Prostate gland (tissue), 2 donors: ENCODE measurements at regions not wholly inside any gene's neighbourhood (a gene's known extent, or its start where the extent isn't known, plus 50 kb on each side); places are given as distances from the start of the nearest gene placed in this dataset.

ENCODE experiments used
- DNase-seq: peaks from one replicate; pipeline ENCODE4 v3.0.0-alpha.2; 2019; ENCODE audit warnings: low spot score
- H3K27ac ChIP-seq, 2 donors: fragments of 200-600 bp; sonication (generic); 2 replicates each; pipeline ENCODE4 v1.5.1; 2017 to 2019
- H3K27me3 ChIP-seq: fragments of 200-600 bp; sonication (generic); replicated peaks from 2 replicates; pipeline ENCODE4 v1.5.1; 2019; ENCODE audit not compliant: insufficient read depth
- H3K36me3 ChIP-seq, 2 donors: fragments of 200-600 bp; sonication (generic); 1 replicate in 1 of 2; 2 replicates in 1 of 2; pipeline versions ENCODE4 v1.5.1 to v1.8.1; 2017 to 2019
- H3K4me1 ChIP-seq: fragments of 200-600 bp; sonication (generic); replicated peaks from 2 replicates; pipeline ENCODE4 v1.5.1; 2019
- H3K4me3 ChIP-seq, 2 donors: fragments of 200-600 bp; sonication (generic); 2 replicates each; pipeline ENCODE4 v1.5.1; 2017 to 2019
- H3K9me3 ChIP-seq: fragments of 200-600 bp; sonication (generic); 2 replicates; pipeline ENCODE4 v1.5.1; 2017
- CTCF ChIP-seq, 4 experiments: fragments of 200-600 bp in 2 of 4; fragments of 450-650 bp in 2 of 4; sonication (generic) in 2 of 4; IDR thresholded peaks; 1 replicate in 3 of 4; 2 replicates in 1 of 4; pipeline ENCODE4 v1.5.1; 2016 to 2019; ENCODE audit warnings: antibody characterized with exemption in 4 of 4, mild to moderate bottlenecking in 2 of 4, moderate library complexity in 2 of 4
- POLR2A ChIP-seq: fragments of 450-650 bp; IDR thresholded peaks from one replicate; pipeline ENCODE4 v1.6.1; 2016; ENCODE audit warnings: antibody characterized with exemption, mild to moderate bottlenecking
- POLR2AphosphoS5 ChIP-seq: sonication (generic); formaldehyde crosslinking; IDR thresholded peaks from one replicate; pipeline ENCODE4 v1.6.1; 2017; ENCODE audit warnings: antibody characterized with exemption
- WGBS: methylation state at CpG from one replicate; pipeline ENCODE4 v1.1.5; 2018; 5-methylcytosine and 5-hydroxymethylcytosine counted together
- intact Hi-C: fragments of 100-400 bp; cut with DNase I; formaldehyde crosslinking; loops from one replicate; pipeline ENCODE4 v1.14.2; 2022

DNA sequence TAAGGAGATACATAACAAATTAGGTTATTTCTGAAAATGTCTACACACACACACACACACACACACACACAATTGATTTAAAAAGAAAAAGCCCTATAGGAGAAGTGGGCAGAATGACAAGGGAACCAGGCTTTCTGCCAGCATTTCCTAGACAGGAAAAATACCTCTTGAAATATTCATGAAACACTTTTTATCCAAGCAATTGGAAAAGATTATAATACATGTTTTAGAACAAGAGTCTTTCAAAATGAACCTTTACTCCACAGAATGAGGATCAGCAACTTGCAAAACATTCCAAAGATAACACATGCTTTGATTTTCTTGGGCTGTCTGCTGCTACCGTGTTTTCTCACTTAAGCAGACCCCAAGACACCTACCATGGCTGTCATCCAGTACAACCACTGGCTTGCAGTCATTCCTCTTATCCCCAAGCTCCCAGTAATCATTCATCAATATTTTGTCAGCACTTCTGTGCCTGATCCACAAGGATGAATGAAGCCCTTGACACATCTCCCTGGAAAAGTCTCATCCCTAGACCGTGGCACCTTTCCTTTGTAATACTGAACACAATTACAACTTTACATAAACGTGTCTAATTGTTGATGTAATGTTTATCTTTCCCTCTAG, 717.1 kb upstream of the ZNF608 start:
- no peaks in the 10 kb centered on the region for H3K36me3 ChIP-seq
- no peak overlapping the region for H3K27ac ChIP-seq
- intact Hi-C loops: no loop called here
- H3K4me1 ChIP-seq: no peaks in the 10 kb centered on the region
- DNase-seq: no peak
- no peaks in the 10 kb centered on the region for H3K9me3 ChIP-seq
- no peak overlapping the region for H3K4me3 ChIP-seq
- no peaks in the 10 kb centered on the region for H3K27me3 ChIP-seq
- no peak for TF ChIP-seq CTCF (IDR thresholded peaks at IDR 0.05)
- no peak for TF ChIP-seq POLR2A
- no peak for TF ChIP-seq POLR2AphosphoS5
- 58% methylated on average over 3 of the region's 3 CpGs for WGBS

GRCh38 chr5:125464847-125465432, 718.5 kb upstream of the ZNF608 start:
- H3K36me3 ChIP-seq: no peaks in the 10 kb centered on the region
- no peaks in the 10 kb centered on the region for H3K4me1 ChIP-seq
- H3K27ac ChIP-seq: no peak overlapping the region
- H3K4me3 ChIP-seq: no peak overlapping the region
- no peak for DNase-seq
- WGBS: 89% methylated on average over 5 of the region's 5 CpGs
- H3K27me3 ChIP-seq: no peaks in the 10 kb centered on the region
- no peak for TF ChIP-seq CTCF (IDR thresholded peaks at IDR 0.05)
- no peak for TF ChIP-seq POLR2AphosphoS5
- no peak for TF ChIP-seq POLR2A
- intact Hi-C loops: no loop called here
- no peaks in the 10 kb centered on the region for H3K9me3 ChIP-seq

GRCh38 chr5:125465703-125466102, 719.3 kb upstream of the ZNF608 start:
- WGBS: 12% methylated on average over 2 of the region's 2 CpGs

GRCh38 chr5:125467222-125467621, 720.8 kb upstream of the ZNF608 start:
- DNase-seq: no peak
- no peaks in the 10 kb centered on the region for H3K9me3 ChIP-seq
- H3K27me3 ChIP-seq: no peaks in the 10 kb centered on the region
- H3K4me1 ChIP-seq: no peaks in the 10 kb centered on the region
- intact Hi-C loops: no loop called here
- WGBS: 100% methylated on average over 1 of the region's 1 CpG
- H3K4me3 ChIP-seq: no peak overlapping the region
- H3K27ac ChIP-seq: no peak overlapping the region
- TF ChIP-seq CTCF (IDR thresholded peaks at IDR 0.05): no peak
- no peak for TF ChIP-seq POLR2AphosphoS5
- TF ChIP-seq POLR2A: no peak
- H3K36me3 ChIP-seq: no peaks in the 10 kb centered on the region

More at GRCh38 chr5:125465703-125466102, 719.3 kb upstream of the ZNF608 start:
- no peaks in the 10 kb centered on the region for H3K36me3 ChIP-seq
- no peak for TF ChIP-seq POLR2AphosphoS5
- TF ChIP-seq POLR2A: no peak
- no peak for TF ChIP-seq CTCF (IDR thresholded peaks at IDR 0.05)
- H3K9me3 ChIP-seq: no peaks in the 10 kb centered on the region
- H3K27ac ChIP-seq: no peak overlapping the region
- intact Hi-C loops: no loop called here
- H3K4me3 ChIP-seq: no peak overlapping the region
- no peaks in the 10 kb centered on the region for H3K27me3 ChIP-seq
- no peak for DNase-seq
- no peaks in the 10 kb centered on the region for H3K4me1 ChIP-seq

GRCh38 chr5:125470280-125470902, 724.0 kb upstream of the ZNF608 start:
- WGBS: 83% methylated on average over 2 of the region's 2 CpGs

More at GRCh38 chr5:125470280-125470902, 724.0 kb upstream of the ZNF608 start:
- Histone ChIP-seq H3K4me3 (no peak overlapping the region), H3K27me3 (no peaks in the 10 kb centered on the region), H3K4me1 (no peaks in the 10 kb centered on the region), H3K36me3 (no peaks in the 10 kb centered on the region), H3K9me3 (no peaks in the 10 kb centered on the region), H3K27ac (no peak overlapping the region)
- DNase-seq: no peak
- intact Hi-C loops: no loop called here
- no peak for TF ChIP-seq CTCF (IDR thresholded peaks at IDR 0.05)
- TF ChIP-seq POLR2AphosphoS5: no peak
- TF ChIP-seq POLR2A: no peak
